WTC11 (cell line): ENCODE measurements at regions not wholly inside any gene's neighbourhood (a gene's known extent, or its start where the extent isn't known, plus 50 kb on each side); places are given as distances from the start of the nearest gene placed in this dataset.

Experiments
- ATAC-seq: fragments of 200-7000 bp; cut with Tn5 transposase; 2 replicates; pipeline ENCODE4 v1.10.0; 2021; ENCODE audit warnings: mild to moderate bottlenecking, moderate library complexity
- CTCF ChIA-PET: fragments of 300-600 bp; sonication (Branson Sonifier 250); formaldehyde crosslinking; loops from one replicate; lab custom pipeline; 2021; ENCODE audit warnings: antibody characterized with exemption; lab: Charles Lee
- POLR2A ChIA-PET: fragments of 350-600 bp; sonication (Branson Sonifier 250); formaldehyde crosslinking; loops from one replicate; lab custom pipeline; 2021; ENCODE audit warnings: antibody characterized with exemption; lab: Charles Lee
- DNase-seq: peaks from one replicate; pipeline ENCODE4 v3.0.0; 2021; ENCODE audit warnings: low spot score
- H3K27ac Mint-ChIP-seq: 2 replicates; pipeline ENCODE4 v1.8.0; 2021; ENCODE audit warnings: mixed read lengths
- H3K27me3 Mint-ChIP-seq: 2 replicates; pipeline ENCODE4 v1.8.0; 2021; ENCODE audit warnings: low read depth, mild to moderate bottlenecking, moderate library complexity, mixed read lengths
- H3K36me3 Mint-ChIP-seq: 2 replicates; pipeline ENCODE4 v1.8.0; 2021; ENCODE audit warnings: mixed read lengths
- H3K4me1 Mint-ChIP-seq: 2 replicates; pipeline ENCODE4 v1.8.0; 2022; ENCODE audit warnings: mixed read lengths
- H3K4me3 Mint-ChIP-seq: 2 replicates; pipeline ENCODE4 v1.8.0; 2021; ENCODE audit warnings: mild to moderate bottlenecking, moderate library complexity, mixed read lengths
- H3K9me3 Mint-ChIP-seq: 2 replicates; pipeline ENCODE4 v1.8.0; 2021; ENCODE audit warnings: mixed read lengths
- ATF2 ChIP-seq: sonication (generic); formaldehyde crosslinking; IDR thresholded peaks from 2 replicates; pipeline ENCODE4 v1.8.1; 2022; ENCODE audit warnings: low read depth, missing genetic modification reagents, borderline replicate concordance
- CBFB ChIP-seq: sonication (generic); formaldehyde crosslinking; IDR thresholded peaks from 2 replicates; pipeline ENCODE4 v1.8.1; 2022; ENCODE audit warnings: mild to moderate bottlenecking, low read depth, missing genetic modification reagents
- CDX4 ChIP-seq: fragments of 250-450 bp; sonication (Bioruptor Pico); IDR thresholded peaks from 2 replicates; pipeline ENCODE4 v1.9.0; 2021; ENCODE audit warnings: moderate library complexity, mild to moderate bottlenecking, inconsistent platforms, borderline replicate concordance
- CREB1 ChIP-seq: sonication (generic); formaldehyde crosslinking; IDR thresholded peaks from 2 replicates; pipeline ENCODE4 v1.8.0; 2023; ENCODE audit warnings: mild to moderate bottlenecking, missing genetic modification reagents
- CREM ChIP-seq: sonication (generic); formaldehyde crosslinking; IDR thresholded peaks from 2 replicates; pipeline ENCODE4 v1.8.1; 2022; ENCODE audit warnings: mild to moderate bottlenecking, missing genetic modification reagents, moderate library complexity
- CTCF ChIP-seq: fragments of 200-600 bp; IDR thresholded peaks from 2 replicates; pipeline ENCODE4 v1.8.0; 2022; ENCODE audit warnings: antibody characterized with exemption
- ELF4 ChIP-seq: sonication (generic); formaldehyde crosslinking; IDR thresholded peaks from 2 replicates; pipeline ENCODE4 v1.8.1; 2022; ENCODE audit warnings: low read depth, mild to moderate bottlenecking, moderate library complexity, missing genetic modification reagents
- EMX1 ChIP-seq: fragments of 250-450 bp; sonication (Bioruptor Pico); IDR thresholded peaks from 2 replicates; pipeline ENCODE4 v1.8.0; 2021; ENCODE audit warnings: mild to moderate bottlenecking
- ERG ChIP-seq: fragments of 250-450 bp; sonication (Bioruptor Pico); IDR thresholded peaks from 2 replicates; pipeline ENCODE4 v1.8.0; 2021; ENCODE audit warnings: mild to moderate bottlenecking
- MAX ChIP-seq: sonication (generic); formaldehyde crosslinking; IDR thresholded peaks from 2 replicates; pipeline ENCODE4 v1.8.0; 2022; ENCODE audit warnings: mild to moderate bottlenecking, missing genetic modification reagents
- MYBL2 ChIP-seq: sonication (generic); formaldehyde crosslinking; IDR thresholded peaks from 2 replicates; pipeline ENCODE4 v1.8.1; 2023; ENCODE audit warnings: mild to moderate bottlenecking, moderate library complexity, missing genetic modification reagents
- RORB ChIP-seq: fragments of 250-450 bp; sonication (Bioruptor Pico); IDR thresholded peaks from 2 replicates; pipeline ENCODE4 v1.9.0; 2021; ENCODE audit warnings: mild to moderate bottlenecking
- TP53 ChIP-seq: sonication (generic); formaldehyde crosslinking; IDR thresholded peaks from 2 replicates; pipeline ENCODE4 v1.8.1; 2023; ENCODE audit warnings: mild to moderate bottlenecking, missing genetic modification reagents
- USF2 ChIP-seq: sonication (generic); formaldehyde crosslinking; IDR thresholded peaks from 2 replicates; pipeline ENCODE4 v1.8.1; 2023; ENCODE audit warnings: mild to moderate bottlenecking, missing genetic modification reagents, moderate library complexity
- ZBTB43 ChIP-seq: sonication (generic); formaldehyde crosslinking; IDR thresholded peaks from 2 replicates; pipeline ENCODE4 v1.8.1; 2023; ENCODE audit warnings: mild to moderate bottlenecking, missing genetic modification reagents
- ZNF416 ChIP-seq: fragments of 250-450 bp; sonication (Bioruptor Pico); IDR thresholded peaks from 2 replicates; pipeline ENCODE4 v1.9.0; 2021; ENCODE audit warnings: mild to moderate bottlenecking, inconsistent platforms
- ZNF425 ChIP-seq: fragments of 250-450 bp; sonication (Bioruptor Pico); conservative IDR thresholded peaks from 2 replicates; pipeline ENCODE4 v1.9.0; 2021; ENCODE audit warnings: mild to moderate bottlenecking

GRCh38 chr6:18326001-18326400, 61.1 kb upstream of the RNF144B start (continued):
- no peak for TF ChIP-seq ATF2 (CRISPR knock-in tag)
- no peak for TF ChIP-seq ZNF425 (CRISPR knock-in tag)
- TF ChIP-seq TP53 (CRISPR knock-in tag), result no peak

GRCh38 chr6:18324706-18325042, 60.3 kb upstream of the DEK start:
- Mint-ChIP-seq H3K27me3 (no peaks in the 10 kb centered on the region), H3K4me3 (no peak overlapping the region), H3K9me3 (no peaks in the 10 kb centered on the region), H3K36me3 (no peaks in the 10 kb centered on the region), H3K27ac (no peak overlapping the region), H3K4me1 (peaks cover 26% of the 10 kb centered on the region)
- POLR2A ChIA-PET, result no interaction called here
- TF ChIP-seq USF2 (CRISPR knock-in tag) (no peak), ATF2 (CRISPR knock-in tag) (no peak), MAX (CRISPR knock-in tag) (no peak)
- ATAC-seq (no peak), DNase-seq (no peak)
- CTCF ChIA-PET, result no interaction called here

GRCh38 chr6:18323935-18324705, 59.8 kb upstream of the DEK start:
- Mint-ChIP-seq H3K27me3 (no peaks in the 10 kb centered on the region), H3K4me3 (no peak overlapping the region), H3K9me3 (no peaks in the 10 kb centered on the region), H3K4me1 (peaks cover 26% of the 10 kb centered on the region), H3K36me3 (no peaks in the 10 kb centered on the region), H3K27ac (no peak overlapping the region)
- ChIA-PET CTCF (interaction anchor here (0.6 to 2.5 kb wide), 7 partner anchors 63 to 1809 kb away, joined by 3 to 8 read pairs (median 4); no protein-coding TSS in a partner anchor), POLR2A (no interaction called here)
- peak; percentile 63 for ATAC-seq
- no peak for TF ChIP-seq ZNF416 (CRISPR knock-in tag)
- TF ChIP-seq CREM, result no peak
- no peak for TF ChIP-seq MYBL2
- peak; percentile 68 for TF ChIP-seq CTCF
- no peak for DNase-seq

GRCh38 chr6:18317850-18318249, 53.5 kb upstream of the DEK start:
- DNase-seq (no peak), ATAC-seq (no peak)
- Mint-ChIP-seq H3K4me3 (no peak overlapping the region), H3K27ac (no peak overlapping the region), H3K9me3 (no peaks in the 10 kb centered on the region), H3K27me3 (no peaks in the 10 kb centered on the region), H3K4me1 (no peaks in the 10 kb centered on the region), H3K36me3 (no peaks in the 10 kb centered on the region)
- CTCF ChIA-PET, result no interaction called here
- POLR2A ChIA-PET, result no interaction called here
- TF ChIP-seq CDX4 (CRISPR knock-in tag) (no peak), EMX1 (CRISPR knock-in tag) (no peak), ELF4 (CRISPR knock-in tag) (no peak), CREB1 (no peak), RORB (CRISPR knock-in tag) (no peak), CBFB (CRISPR knock-in tag) (no peak), ZBTB43 (CRISPR knock-in tag) (no peak), ERG (CRISPR knock-in tag) (no peak)
